ENCODE measurements at regions not wholly inside any gene's neighbourhood (a gene's known extent, or its start where the extent isn't known, plus 50 kb on each side); places are given as distances from the start of the nearest gene placed in this dataset.

DNA sequence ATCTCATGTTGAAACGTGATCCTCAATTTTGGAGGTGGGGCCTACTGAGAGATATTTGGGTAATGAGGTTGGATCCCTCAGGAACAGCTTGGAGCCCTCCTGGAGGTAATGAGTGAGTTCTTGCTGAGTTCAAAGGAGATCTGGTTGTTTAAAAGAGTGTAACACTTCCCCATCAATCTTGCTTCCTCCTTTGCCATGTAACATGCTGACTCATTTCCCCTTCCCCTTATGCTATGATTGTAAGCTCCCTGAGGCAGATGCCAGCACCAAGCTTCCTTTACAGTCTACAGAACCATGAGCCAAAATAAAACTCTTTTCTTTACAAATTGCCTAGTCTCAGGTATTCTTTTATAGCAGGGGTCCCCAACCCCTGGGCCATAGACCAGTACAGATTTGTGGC is 352.3 kb downstream of the SLCO4C1 start:
- ATAC-seq (no peak), DNase-seq (ENCODE audit: low spot score) (no peak)
- Mint-ChIP-seq H3K36me3 (ENCODE audit: low read depth) (no peaks in the 10 kb centered on the region), H3K4me3 (no peak overlapping the region), H3K4me1 (peaks cover 9% of the 10 kb centered on the region), H3K27me3 (ENCODE audit: insufficient read depth, low read depth, poor library complexity) (no peaks in the 10 kb centered on the region), H3K9me3 (no peaks in the 10 kb centered on the region), H3K27ac (no peak overlapping the region)
- no peaks in the 10 kb centered on the region for H3K36me3 ChIP-seq (ENCODE audit: insufficient read depth)
- no peak overlapping the region for H2AFZ ChIP-seq
- no peak overlapping the region for H3K4me2 ChIP-seq
- no peaks in the 10 kb centered on the region for H3K4me1 ChIP-seq (ENCODE audit: insufficient read depth)
- H3K27ac ChIP-seq (ENCODE audit: low read depth): no peak overlapping the region
- no peaks in the 10 kb centered on the region for H4K20me1 ChIP-seq (replicated peaks; ENCODE audit: insufficient read depth)
- H3K27me3 ChIP-seq (ENCODE audit: insufficient read depth): no peaks in the 10 kb centered on the region
- H3K79me2 ChIP-seq (replicated peaks; ENCODE audit: insufficient read depth): no peaks in the 10 kb centered on the region
- no peak overlapping the region for H3K4me3 ChIP-seq
- H3K9me2 ChIP-seq (ENCODE audit: insufficient read depth): no peaks in the 10 kb centered on the region
- H3F3A ChIP-seq (replicated peaks; ENCODE audit: low read depth): no peaks in the 10 kb centered on the region
- no peak for TF ChIP-seq EZH2 (IDR thresholded peaks at IDR 0.05; ENCODE audit: low read depth, unreplicated experiment)
- TF ChIP-seq NANOG (IDR thresholded peaks at IDR 0.05; ENCODE audit: borderline replicate concordance): no peak
- TF ChIP-seq POLR2AphosphoS5 (IDR thresholded peaks at IDR 0.05; ENCODE audit: low read depth): no peak
- TF ChIP-seq, protein P1, sequence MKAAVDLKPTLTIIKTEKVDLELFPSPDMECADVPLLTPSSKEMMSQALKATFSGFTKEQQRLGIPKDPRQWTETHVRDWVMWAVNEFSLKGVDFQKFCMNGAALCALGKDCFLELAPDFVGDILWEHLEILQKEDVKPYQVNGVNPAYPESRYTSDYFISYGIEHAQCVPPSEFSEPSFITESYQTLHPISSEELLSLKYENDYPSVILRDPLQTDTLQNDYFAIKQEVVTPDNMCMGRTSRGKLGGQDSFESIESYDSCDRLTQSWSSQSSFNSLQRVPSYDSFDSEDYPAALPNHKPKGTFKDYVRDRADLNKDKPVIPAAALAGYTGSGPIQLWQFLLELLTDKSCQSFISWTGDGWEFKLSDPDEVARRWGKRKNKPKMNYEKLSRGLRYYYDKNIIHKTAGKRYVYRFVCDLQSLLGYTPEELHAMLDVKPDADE (IDR thresholded peaks at IDR 0.05): no peak
- no peak for TF ChIP-seq ZNF114 (CRISPR knock-in tag; IDR thresholded peaks at IDR 0.05)
- TF ChIP-seq CREB1 (CRISPR knock-in tag; IDR thresholded peaks at IDR 0.05; ENCODE audit: low read depth): no peak
- TF ChIP-seq, protein P2, sequence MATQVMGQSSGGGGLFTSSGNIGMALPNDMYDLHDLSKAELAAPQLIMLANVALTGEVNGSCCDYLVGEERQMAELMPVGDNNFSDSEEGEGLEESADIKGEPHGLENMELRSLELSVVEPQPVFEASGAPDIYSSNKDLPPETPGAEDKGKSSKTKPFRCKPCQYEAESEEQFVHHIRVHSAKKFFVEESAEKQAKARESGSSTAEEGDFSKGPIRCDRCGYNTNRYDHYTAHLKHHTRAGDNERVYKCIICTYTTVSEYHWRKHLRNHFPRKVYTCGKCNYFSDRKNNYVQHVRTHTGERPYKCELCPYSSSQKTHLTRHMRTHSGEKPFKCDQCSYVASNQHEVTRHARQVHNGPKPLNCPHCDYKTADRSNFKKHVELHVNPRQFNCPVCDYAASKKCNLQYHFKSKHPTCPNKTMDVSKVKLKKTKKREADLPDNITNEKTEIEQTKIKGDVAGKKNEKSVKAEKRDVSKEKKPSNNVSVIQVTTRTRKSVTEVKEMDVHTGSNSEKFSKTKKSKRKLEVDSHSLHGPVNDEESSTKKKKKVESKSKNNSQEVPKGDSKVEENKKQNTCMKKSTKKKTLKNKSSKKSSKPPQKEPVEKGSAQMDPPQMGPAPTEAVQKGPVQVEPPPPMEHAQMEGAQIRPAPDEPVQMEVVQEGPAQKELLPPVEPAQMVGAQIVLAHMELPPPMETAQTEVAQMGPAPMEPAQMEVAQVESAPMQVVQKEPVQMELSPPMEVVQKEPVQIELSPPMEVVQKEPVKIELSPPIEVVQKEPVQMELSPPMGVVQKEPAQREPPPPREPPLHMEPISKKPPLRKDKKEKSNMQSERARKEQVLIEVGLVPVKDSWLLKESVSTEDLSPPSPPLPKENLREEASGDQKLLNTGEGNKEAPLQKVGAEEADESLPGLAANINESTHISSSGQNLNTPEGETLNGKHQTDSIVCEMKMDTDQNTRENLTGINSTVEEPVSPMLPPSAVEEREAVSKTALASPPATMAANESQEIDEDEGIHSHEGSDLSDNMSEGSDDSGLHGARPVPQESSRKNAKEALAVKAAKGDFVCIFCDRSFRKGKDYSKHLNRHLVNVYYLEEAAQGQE (IDR thresholded peaks at IDR 0.05; ENCODE audit: unreplicated experiment): no peak
- TF ChIP-seq, protein P3, sequence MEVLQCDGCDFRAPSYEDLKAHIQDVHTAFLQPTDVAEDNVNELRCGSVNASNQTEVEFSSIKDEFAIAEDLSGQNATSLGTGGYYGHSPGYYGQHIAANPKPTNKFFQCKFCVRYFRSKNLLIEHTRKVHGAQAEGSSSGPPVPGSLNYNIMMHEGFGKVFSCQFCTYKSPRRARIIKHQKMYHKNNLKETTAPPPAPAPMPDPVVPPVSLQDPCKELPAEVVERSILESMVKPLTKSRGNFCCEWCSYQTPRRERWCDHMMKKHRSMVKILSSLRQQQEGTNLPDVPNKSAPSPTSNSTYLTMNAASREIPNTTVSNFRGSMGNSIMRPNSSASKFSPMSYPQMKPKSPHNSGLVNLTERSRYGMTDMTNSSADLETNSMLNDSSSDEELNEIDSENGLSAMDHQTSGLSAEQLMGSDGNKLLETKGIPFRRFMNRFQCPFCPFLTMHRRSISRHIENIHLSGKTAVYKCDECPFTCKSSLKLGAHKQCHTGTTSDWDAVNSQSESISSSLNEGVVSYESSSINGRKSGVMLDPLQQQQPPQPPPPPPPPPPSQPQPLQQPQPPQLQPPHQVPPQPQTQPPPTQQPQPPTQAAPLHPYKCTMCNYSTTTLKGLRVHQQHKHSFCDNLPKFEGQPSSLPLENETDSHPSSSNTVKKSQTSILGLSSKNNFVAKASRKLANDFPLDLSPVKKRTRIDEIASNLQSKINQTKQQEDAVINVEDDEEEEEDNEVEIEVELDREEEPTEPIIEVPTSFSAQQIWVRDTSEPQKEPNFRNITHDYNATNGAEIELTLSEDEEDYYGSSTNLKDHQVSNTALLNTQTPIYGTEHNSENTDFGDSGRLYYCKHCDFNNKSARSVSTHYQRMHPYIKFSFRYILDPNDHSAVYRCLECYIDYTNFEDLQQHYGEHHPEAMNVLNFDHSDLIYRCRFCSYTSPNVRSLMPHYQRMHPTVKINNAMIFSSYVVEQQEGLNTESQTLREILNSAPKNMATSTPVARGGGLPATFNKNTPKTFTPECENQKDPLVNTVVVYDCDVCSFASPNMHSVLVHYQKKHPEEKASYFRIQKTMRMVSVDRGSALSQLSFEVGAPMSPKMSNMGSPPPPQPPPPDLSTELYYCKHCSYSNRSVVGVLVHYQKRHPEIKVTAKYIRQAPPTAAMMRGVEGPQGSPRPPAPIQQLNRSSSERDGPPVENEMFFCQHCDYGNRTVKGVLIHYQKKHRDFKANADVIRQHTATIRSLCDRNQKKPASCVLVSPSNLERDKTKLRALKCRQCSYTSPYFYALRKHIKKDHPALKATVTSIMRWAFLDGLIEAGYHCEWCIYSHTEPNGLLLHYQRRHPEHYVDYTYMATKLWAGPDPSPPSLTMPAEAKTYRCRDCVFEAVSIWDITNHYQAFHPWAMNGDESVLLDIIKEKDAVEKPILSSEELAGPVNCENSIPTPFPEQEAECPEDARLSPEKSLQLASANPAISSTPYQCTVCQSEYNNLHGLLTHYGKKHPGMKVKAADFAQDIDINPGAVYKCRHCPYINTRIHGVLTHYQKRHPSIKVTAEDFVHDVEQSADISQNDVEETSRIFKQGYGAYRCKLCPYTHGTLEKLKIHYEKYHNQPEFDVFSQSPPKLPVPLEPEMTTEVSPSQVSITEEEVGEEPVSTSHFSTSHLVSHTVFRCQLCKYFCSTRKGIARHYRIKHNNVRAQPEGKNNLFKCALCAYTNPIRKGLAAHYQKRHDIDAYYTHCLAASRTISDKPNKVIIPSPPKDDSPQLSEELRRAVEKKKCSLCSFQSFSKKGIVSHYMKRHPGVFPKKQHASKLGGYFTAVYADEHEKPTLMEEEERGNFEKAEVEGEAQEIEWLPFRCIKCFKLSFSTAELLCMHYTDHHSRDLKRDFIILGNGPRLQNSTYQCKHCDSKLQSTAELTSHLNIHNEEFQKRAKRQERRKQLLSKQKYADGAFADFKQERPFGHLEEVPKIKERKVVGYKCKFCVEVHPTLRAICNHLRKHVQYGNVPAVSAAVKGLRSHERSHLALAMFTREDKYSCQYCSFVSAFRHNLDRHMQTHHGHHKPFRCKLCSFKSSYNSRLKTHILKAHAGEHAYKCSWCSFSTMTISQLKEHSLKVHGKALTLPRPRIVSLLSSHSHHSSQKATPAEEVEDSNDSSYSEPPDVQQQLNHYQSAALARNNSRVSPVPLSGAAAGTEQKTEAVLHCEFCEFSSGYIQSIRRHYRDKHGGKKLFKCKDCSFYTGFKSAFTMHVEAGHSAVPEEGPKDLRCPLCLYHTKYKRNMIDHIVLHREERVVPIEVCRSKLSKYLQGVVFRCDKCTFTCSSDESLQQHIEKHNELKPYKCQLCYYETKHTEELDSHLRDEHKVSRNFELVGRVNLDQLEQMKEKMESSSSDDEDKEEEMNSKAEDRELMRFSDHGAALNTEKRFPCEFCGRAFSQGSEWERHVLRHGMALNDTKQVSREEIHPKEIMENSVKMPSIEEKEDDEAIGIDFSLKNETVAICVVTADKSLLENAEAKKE (CRISPR knock-in tag; IDR thresholded peaks at IDR 0.05): no peak
- TF ChIP-seq JUNB (IDR thresholded peaks at IDR 0.05; ENCODE audit: unreplicated experiment): no peak
- TF ChIP-seq STAT1 (IDR thresholded peaks at IDR 0.05; ENCODE audit: unreplicated experiment): no peak
- no peak for TF ChIP-seq ZNF331 (CRISPR knock-in tag; IDR thresholded peaks at IDR 0.05; ENCODE audit: low read depth)
- TF ChIP-seq EZH2phosphoT487 (IDR thresholded peaks at IDR 0.05; ENCODE audit: unreplicated experiment): no peak
- TF ChIP-seq, protein P4, sequence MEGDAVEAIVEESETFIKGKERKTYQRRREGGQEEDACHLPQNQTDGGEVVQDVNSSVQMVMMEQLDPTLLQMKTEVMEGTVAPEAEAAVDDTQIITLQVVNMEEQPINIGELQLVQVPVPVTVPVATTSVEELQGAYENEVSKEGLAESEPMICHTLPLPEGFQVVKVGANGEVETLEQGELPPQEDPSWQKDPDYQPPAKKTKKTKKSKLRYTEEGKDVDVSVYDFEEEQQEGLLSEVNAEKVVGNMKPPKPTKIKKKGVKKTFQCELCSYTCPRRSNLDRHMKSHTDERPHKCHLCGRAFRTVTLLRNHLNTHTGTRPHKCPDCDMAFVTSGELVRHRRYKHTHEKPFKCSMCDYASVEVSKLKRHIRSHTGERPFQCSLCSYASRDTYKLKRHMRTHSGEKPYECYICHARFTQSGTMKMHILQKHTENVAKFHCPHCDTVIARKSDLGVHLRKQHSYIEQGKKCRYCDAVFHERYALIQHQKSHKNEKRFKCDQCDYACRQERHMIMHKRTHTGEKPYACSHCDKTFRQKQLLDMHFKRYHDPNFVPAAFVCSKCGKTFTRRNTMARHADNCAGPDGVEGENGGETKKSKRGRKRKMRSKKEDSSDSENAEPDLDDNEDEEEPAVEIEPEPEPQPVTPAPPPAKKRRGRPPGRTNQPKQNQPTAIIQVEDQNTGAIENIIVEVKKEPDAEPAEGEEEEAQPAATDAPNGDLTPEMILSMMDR (conservative IDR thresholded peaks at IDR 0.05; ENCODE audit: low read depth in 2 of 2): no peak
